ENCODE measurements at regions not wholly inside any gene's neighbourhood (a gene's known extent, or its start where the extent isn't known, plus 50 kb on each side); places are given as distances from the start of the nearest gene placed in this dataset.

- no peak for TF ChIP-seq POLR2AphosphoS5 (IDR thresholded peaks at IDR 0.05)
- TF ChIP-seq CTCF (IDR thresholded peaks at IDR 0.05), result no peak
- TF ChIP-seq POLR2A (IDR thresholded peaks at IDR 0.05; ENCODE audit: low read depth), result no peak
- no peak for TF ChIP-seq EP300 (IDR thresholded peaks at IDR 0.05)
Observed at GRCh38 chr4:167428156-167428555, 193.9 kb upstream of the SPOCK3 start.
